GM12801 (cell line): ENCODE measurements at regions not wholly inside any gene's neighbourhood (a gene's known extent, or its start where the extent isn't known, plus 50 kb on each side); places are given as distances from the start of the nearest gene placed in this dataset.

ENCODE experiments used
- CTCF ChIP-seq: IDR thresholded peaks from one replicate; pipeline ENCODE4 v1.5.1; 2011; ENCODE audit warnings: control low read depth; ENCODE audit not compliant: insufficient read length; ENCODE audit errors: extremely low read depth

- no peak for TF ChIP-seq CTCF
Measured at GRCh38 chr15:35671981-35672380, 126.0 kb upstream of the DPH6 start.

- TF ChIP-seq CTCF = no peak
Measured at GRCh38 chr15:35673093-35673684, 127.2 kb upstream of the DPH6 start.

- no peak for TF ChIP-seq CTCF
Measured at GRCh38 chr15:35674873-35675781, 129.2 kb upstream of the DPH6 start.

GRCh38 chr15:35678774-35679173 lies 132.8 kb upstream of the DPH6 start:
- TF ChIP-seq CTCF = no peak

GRCh38 chr15:35679186-35679585 lies 133.2 kb upstream of the DPH6 start:
- TF ChIP-seq CTCF = no peak

- TF ChIP-seq CTCF = no peak
Measured at GRCh38 chr15:35680951-35681350, 135.0 kb upstream of the DPH6 start.

GRCh38 chr15:35686347-35686746 lies 140.4 kb upstream of the DPH6 start:
- no peak for TF ChIP-seq CTCF
